Hematopoietic multipotent progenitor cell treated with erythropoietin and hydrocortisone succinate and interleukin-3 and kit ligand, for 17 days (in vitro differentiated cells): ENCODE measurements at regions not wholly inside any gene's neighbourhood (a gene's known extent, or its start where the extent isn't known, plus 50 kb on each side); places are given as distances from the start of the nearest gene placed in this dataset.
"Not testable (repeated sequence)": the region's sequence is repeated elsewhere in the genome, so short reads cannot be mapped to it uniquely, and the experiment has no call there.

ENCODE experiments used
- DNase-seq: peaks from one replicate; pipeline ENCODE4 v3.0.0-alpha.2; 2015; ENCODE audit warnings: low spot score

GRCh38 chr9:106109706-106110105, 415.4 kb downstream of the TMEM38B start:
- not testable (repeated sequence) for DNase-seq

- DNase-seq = no peak
These were observed 416.1 kb downstream of the TMEM38B start for GRCh38 chr9:106110483-106110882.

- DNase-seq = no peak
These were observed 416.8 kb downstream of the TMEM38B start for GRCh38 chr9:106111039-106111730.

GRCh38 chr9:106112935-106113334, 418.6 kb downstream of the TMEM38B start:
- DNase-seq = no peak

- DNase-seq = no peak
These were observed 424.8 kb downstream of the TMEM38B start for GRCh38 chr9:106119176-106119575.

DNA sequence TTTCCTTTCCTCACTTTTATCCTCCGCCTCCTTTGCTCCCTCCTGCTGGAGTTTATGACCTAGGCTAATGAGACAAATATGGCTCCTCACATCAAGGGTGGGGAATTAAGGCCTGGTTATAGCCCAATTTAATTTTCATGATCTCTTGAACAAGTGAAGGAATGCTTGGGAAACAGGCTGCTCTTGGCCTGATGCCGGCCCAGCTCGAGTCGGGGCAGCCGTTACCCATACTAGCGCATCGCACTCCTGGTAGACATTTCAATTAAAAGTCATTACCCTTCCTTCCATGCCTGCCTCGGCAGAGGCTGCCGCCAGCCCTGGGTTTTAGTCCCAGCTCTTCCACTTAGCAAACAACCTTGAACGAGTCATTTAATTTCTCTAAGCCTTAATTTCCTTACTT, 425.7 kb downstream of the TMEM38B start:
- DNase-seq = no peak

GRCh38 chr9:106127776-106128175, 433.4 kb downstream of the TMEM38B start:
- DNase-seq = no peak

DNA sequence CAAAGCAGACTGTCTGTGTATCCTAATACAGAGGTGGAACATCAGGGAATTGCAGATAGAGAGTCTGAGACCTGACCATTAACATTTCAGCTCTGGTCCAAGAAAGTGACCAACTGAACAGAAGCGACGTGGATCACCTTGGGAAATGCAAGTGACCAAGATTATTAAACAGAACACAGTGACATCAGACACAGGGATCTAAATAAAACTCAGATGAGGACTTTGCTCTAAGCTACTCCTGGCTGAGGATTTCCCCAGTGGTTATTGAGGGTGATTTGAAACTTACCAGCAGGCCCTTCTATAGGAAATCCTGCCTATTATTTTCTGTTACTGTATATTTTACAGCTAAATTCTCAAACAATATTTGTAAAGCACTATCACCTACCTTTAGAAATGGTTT, 436.0 kb downstream of the TMEM38B start:
- no peak for DNase-seq

GRCh38 chr9:106143781-106144180, 449.4 kb downstream of the TMEM38B start:
- no peak for DNase-seq

- DNase-seq = no peak
These were observed 451.9 kb downstream of the TMEM38B start for GRCh38 chr9:106146066-106146840.

GRCh38 chr9:106146886-106147285, 452.5 kb downstream of the TMEM38B start:
- DNase-seq = no peak

DNA sequence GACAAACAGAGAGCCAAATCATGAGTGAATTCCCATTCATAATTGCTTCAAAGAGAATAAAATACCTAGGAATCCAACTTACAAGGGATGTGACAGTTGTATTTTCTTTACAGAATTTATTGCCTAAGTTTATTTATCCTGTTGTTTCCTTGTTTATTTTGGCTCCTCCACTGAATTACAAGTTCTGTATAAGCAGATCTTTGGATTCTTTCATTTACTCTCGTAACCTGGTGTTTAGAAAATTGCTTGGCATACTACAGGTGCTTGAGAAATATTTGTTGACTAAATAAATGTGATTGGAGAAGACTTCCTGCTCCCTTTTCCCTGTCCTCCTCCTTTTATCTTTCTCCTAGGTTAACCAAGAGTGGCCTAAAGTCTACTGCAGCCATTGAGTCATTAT, 455.6 kb downstream of the TMEM38B start:
- DNase-seq = no peak

GRCh38 chr9:106156465-106156864, 462.1 kb downstream of the TMEM38B start:
- no peak for DNase-seq

DNA sequence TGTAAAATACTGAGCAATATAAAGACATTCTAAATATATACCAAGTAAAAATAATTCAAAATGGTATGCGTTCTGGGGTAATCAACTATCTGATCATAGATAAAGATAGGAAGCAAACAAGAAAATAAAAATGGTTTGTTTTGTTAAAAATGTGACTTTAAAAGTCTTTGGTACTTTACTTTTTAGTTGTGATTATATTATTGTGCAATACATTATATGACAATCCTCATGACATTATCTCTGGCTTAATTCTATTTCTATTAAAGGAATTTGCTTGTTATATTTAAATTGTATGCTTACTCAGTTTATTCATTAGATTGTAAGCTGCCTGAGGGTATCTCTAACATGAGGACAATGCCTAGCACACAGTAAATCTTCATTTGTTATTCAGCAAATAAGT, 477.9 kb downstream of the TMEM38B start:
- no peak for DNase-seq

- no peak for DNase-seq
These were observed 480.0 kb downstream of the TMEM38B start for GRCh38 chr9:106174346-106174745.

DNA sequence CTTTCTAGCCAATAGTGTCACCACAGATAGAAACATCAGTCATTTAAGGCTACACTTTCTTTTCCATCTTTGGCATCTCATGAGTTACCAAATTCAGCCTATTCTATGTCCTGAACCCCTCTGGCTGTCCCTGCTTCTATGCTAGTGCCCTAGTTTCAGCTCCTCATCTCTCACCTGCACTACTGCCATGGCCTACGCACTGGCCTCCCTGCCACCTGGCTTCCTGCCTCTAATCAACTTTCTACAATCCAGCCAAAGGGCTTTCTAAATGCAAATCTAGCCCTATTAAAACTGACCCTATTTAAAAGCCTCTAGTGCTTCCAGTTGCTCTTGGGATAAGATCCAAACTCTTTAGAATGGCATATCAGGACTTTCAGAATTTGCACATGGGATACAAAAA, 482.9 kb downstream of the TMEM38B start:
- no peak for DNase-seq

- no peak for DNase-seq
These were observed 484.9 kb downstream of the TMEM38B start for GRCh38 chr9:106179191-106179590.

- not testable (repeated sequence) for DNase-seq
These were observed 509.6 kb downstream of the TMEM38B start for GRCh38 chr9:106203815-106204516.

GRCh38 chr9:106207298-106207697, 513.0 kb downstream of the TMEM38B start:
- no peak for DNase-seq

GRCh38 chr9:106218427-106218826, 524.1 kb downstream of the TMEM38B start:
- DNase-seq = no peak

- DNase-seq = no peak
These were observed 524.5 kb downstream of the TMEM38B start for GRCh38 chr9:106218854-106219253.

GRCh38 chr9:106220415-106220814, 526.1 kb downstream of the TMEM38B start:
- no peak for DNase-seq

GRCh38 chr9:106228861-106229260, 534.5 kb downstream of the TMEM38B start:
- DNase-seq = no peak
